A673 (cell line): ENCODE measurements at regions not wholly inside any gene's neighbourhood (a gene's known extent, or its start where the extent isn't known, plus 50 kb on each side); places are given as distances from the start of the nearest gene placed in this dataset.

Experiments
- BruUV-seq: library from RNA; stranded (reverse); fragments of 400-500 nt; replicated peaks from 2 replicates; lab custom pipeline; 2021; lab: Mats Ljungman, UMichigan
- CTCF ChIA-PET: fragments of 300-600 bp; sonication (Branson Sonifier 250); formaldehyde crosslinking; loops from one replicate; lab custom pipeline; 2022; ENCODE audit warnings: antibody characterized with exemption; lab: Charles Lee
- POLR2A ChIA-PET: fragments of 300-600 bp; sonication (Branson Sonifier 250); formaldehyde crosslinking; loops from one replicate; lab custom pipeline; 2022; ENCODE audit warnings: antibody characterized with exemption; ENCODE audit not compliant: low non-redundant PET; lab: Charles Lee
- DNase-seq: peaks from one replicate; pipeline ENCODE4 v3.0.0-alpha.2; 2015; ENCODE audit warnings: low spot score
- H3K27ac ChIP-seq: fragments of 200-600 bp; sonication (generic); 2 replicates; pipeline ENCODE4 v1.5.1; 2016; ENCODE audit warnings: mixed run types, low read depth, mild to moderate bottlenecking, mixed read lengths, antibody characterized with exemption, low read length; ENCODE audit not compliant: poor library complexity, severe bottlenecking
- H3K27me3 ChIP-seq: fragments of 200-600 bp; sonication (generic); replicated peaks from 2 replicates; pipeline ENCODE4 v1.6.1; 2017; ENCODE audit warnings: mixed run types, low read depth, mild to moderate bottlenecking, mixed read lengths, antibody characterized with exemption, low read length; ENCODE audit not compliant: insufficient read depth, poor library complexity
- H3K36me3 ChIP-seq: fragments of 200-600 bp; sonication (generic); 2 replicates; pipeline ENCODE4 v1.6.1; 2016; ENCODE audit warnings: mixed run types, mild to moderate bottlenecking, mixed read lengths, antibody characterized with exemption, low read length; ENCODE audit not compliant: insufficient read depth, poor library complexity, severe bottlenecking
- H3K4me1 ChIP-seq: fragments of 200-600 bp; sonication (generic); 2 replicates; pipeline ENCODE4 v1.6.1; 2017; ENCODE audit warnings: mixed run types, mild to moderate bottlenecking, mixed read lengths, antibody characterized with exemption, low read length; ENCODE audit not compliant: insufficient read depth, poor library complexity, severe bottlenecking
- H3K4me3 ChIP-seq: fragments of 200-600 bp; sonication (generic); 2 replicates; pipeline ENCODE4 v1.5.1; 2016; ENCODE audit warnings: low read depth, mixed run types, mild to moderate bottlenecking, mixed read lengths, low read length; ENCODE audit not compliant: poor library complexity, severe bottlenecking
- H3K9me3 ChIP-seq: fragments of 200-600 bp; sonication (generic); 2 replicates; pipeline ENCODE4 v1.6.1; 2016; ENCODE audit warnings: mixed run types, low read depth, mild to moderate bottlenecking, mixed read lengths, antibody characterized with exemption, low read length; ENCODE audit not compliant: poor library complexity, severe bottlenecking
- EZH2 ChIP-seq: fragments of 200-600 bp; sonication (generic); IDR thresholded peaks from 2 replicates; pipeline ENCODE4 v1.6.1; 2017; ENCODE audit warnings: borderline replicate concordance, low read depth, mild to moderate bottlenecking, mixed read lengths, antibody characterized with exemption, low read length; ENCODE audit not compliant: poor library complexity, severe bottlenecking
- intact Hi-C: fragments of 100-400 bp; cut with micrococcal nuclease; formaldehyde crosslinking; loops from one replicate; pipeline ENCODE4 v1.10.0; 2022; ENCODE audit not compliant: unreplicated experiment
- TF ChIP-seq, protein P1 (sequence below): fragments of 300-800, 200-600 bp; sonication (generic); conservative IDR thresholded peaks from 2 replicates; pipeline ENCODE4 v1.5.1; 2017; ENCODE audit warnings: low read depth, mild to moderate bottlenecking, antibody characterized with exemption, low read length, moderate library complexity, mixed read lengths

DNA sequence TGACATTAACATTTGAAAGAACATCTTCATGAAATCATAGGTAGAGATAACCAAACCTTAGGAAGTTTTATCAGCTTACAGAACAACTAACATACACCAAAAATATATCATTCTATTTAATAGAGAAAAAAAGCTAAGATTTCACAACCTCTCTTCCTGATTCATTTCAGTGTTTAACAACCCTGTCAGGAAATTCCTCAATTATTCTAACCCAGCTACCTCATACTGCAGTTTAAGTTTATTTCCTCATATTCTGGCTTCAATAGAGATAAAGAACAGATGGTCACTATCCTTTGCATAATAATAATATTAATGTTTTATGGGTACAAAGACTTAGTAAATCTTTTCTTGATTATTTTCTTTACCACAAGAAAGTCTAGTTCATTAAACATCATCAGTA, 112.9 kb upstream of the HSF2 start:
- BruUV-seq: no TSS peak
- intact Hi-C loops: no loop called here

DNA sequence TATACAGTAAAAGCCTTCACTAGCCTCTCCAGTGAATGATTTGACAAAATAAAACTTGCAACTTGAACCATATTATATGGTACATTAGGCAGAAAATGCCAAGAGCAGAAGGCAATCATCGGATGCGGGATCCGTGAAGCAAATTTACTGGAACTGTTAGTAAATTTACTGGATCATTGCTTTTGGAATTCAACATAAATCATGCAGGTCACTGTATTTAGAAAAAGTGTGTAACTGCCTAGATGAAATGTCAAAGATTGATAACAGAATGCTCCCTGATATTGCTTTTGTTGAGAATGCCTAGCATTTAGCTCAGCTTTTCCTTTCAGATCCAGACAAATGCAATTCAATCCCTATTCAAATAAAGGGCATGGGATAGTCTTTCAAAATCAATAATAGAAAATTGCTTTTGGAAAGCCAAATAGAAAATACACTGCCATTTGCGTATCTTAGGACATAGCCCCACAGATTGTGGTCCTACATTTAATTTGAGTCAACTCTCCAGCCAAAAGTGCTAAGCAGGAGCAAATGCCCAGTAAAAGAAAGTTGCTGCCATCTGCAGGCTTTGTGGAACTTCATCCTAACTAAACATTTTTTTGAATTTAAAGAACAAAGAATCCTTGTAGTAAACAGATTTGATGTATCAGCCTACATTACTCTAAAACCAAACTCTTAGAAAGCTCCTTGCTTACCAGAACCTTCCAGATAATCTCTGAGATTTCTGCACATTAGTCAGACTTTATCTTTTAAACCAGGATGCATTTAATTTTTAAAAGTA, 109.5 kb upstream of the HSF2 start:
- H3K9me3 ChIP-seq: no peaks in the 10 kb centered on the region
- no peaks in the 10 kb centered on the region for H3K27me3 ChIP-seq
- no TSS peak for BruUV-seq
- H3K36me3 ChIP-seq: no peaks in the 10 kb centered on the region
- H3K27ac ChIP-seq: no peak overlapping the region
- no peak for TF ChIP-seq EZH2
- TF ChIP-seq, protein P1, sequence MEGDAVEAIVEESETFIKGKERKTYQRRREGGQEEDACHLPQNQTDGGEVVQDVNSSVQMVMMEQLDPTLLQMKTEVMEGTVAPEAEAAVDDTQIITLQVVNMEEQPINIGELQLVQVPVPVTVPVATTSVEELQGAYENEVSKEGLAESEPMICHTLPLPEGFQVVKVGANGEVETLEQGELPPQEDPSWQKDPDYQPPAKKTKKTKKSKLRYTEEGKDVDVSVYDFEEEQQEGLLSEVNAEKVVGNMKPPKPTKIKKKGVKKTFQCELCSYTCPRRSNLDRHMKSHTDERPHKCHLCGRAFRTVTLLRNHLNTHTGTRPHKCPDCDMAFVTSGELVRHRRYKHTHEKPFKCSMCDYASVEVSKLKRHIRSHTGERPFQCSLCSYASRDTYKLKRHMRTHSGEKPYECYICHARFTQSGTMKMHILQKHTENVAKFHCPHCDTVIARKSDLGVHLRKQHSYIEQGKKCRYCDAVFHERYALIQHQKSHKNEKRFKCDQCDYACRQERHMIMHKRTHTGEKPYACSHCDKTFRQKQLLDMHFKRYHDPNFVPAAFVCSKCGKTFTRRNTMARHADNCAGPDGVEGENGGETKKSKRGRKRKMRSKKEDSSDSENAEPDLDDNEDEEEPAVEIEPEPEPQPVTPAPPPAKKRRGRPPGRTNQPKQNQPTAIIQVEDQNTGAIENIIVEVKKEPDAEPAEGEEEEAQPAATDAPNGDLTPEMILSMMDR: peak; percentile 56
- peaks cover 24% of the 10 kb centered on the region for H3K4me1 ChIP-seq
- no peak overlapping the region for H3K4me3 ChIP-seq
- intact Hi-C loops: loop anchor here (5.0 to 10.0 kb wide), 2 partner anchors 435 to 858 kb away; no protein-coding TSS in a partner anchor
- peak; percentile 51 for DNase-seq
- POLR2A ChIA-PET: no interaction called here
- CTCF ChIA-PET: no interaction called here

More for the DNA sequence above, 112.9 kb upstream of the HSF2 start:
- POLR2A ChIA-PET: no interaction called here
- no peaks in the 10 kb centered on the region for H3K9me3 ChIP-seq
- CTCF ChIA-PET: interaction anchor here (0.6 kb wide), 1 partner anchor 101 kb away, joined by 3 read pairs; no protein-coding TSS in a partner anchor
- H3K4me1 ChIP-seq: peaks cover 25% of the 10 kb centered on the region
- no peaks in the 10 kb centered on the region for H3K36me3 ChIP-seq
- H3K27ac ChIP-seq: no peak overlapping the region
- TF ChIP-seq, protein P1: no peak
- no peak for TF ChIP-seq EZH2
- DNase-seq: peak; percentile 27
- no peaks in the 10 kb centered on the region for H3K27me3 ChIP-seq
- H3K4me3 ChIP-seq: no peak overlapping the region

DNA sequence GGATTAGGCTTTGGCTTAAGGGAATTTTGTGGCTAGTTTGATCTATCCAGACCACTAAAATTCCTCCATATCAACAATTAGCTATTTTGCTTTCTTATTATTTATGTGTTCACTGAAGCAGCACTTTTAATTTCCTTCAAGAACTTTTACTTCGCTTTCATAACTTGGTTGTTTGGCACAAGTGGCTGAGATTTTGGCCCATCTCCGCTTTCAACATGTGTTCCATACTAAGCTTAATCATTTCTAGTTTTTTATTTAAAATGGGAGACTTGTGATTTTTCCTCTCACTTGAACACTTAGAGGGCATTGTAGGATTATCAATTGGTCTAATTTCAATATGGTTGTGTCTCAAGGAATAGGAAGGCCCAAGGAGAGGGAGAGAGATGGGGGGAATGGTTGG, 102.4 kb upstream of the HSF2 start:
- no peak for DNase-seq
- Histone ChIP-seq H3K9me3 (no peaks in the 10 kb centered on the region), H3K27me3 (no peaks in the 10 kb centered on the region), H3K4me1 (no peaks in the 10 kb centered on the region), H3K4me3 (no peak overlapping the region), H3K27ac (no peak overlapping the region), H3K36me3 (no peaks in the 10 kb centered on the region)
- CTCF ChIA-PET: no interaction called here
- BruUV-seq: no TSS peak
- intact Hi-C loops: loop anchor here (10.0 kb wide), 1 partner anchor 442 kb away; no protein-coding TSS in a partner anchor
- TF ChIP-seq, protein P1: no peak
- no peak for TF ChIP-seq EZH2
- POLR2A ChIA-PET: no interaction called here
